NCI-H69 (cell line): ENCODE measurements at regions not wholly inside any gene's neighbourhood (a gene's known extent, or its start where the extent isn't known, plus 50 kb on each side); places are given as distances from the start of the nearest gene placed in this dataset.

Experiments used
- DNase-seq: peaks from one replicate; lab custom pipeline; 2025; lab: John Stamatoyannopoulos, UW

DNA sequence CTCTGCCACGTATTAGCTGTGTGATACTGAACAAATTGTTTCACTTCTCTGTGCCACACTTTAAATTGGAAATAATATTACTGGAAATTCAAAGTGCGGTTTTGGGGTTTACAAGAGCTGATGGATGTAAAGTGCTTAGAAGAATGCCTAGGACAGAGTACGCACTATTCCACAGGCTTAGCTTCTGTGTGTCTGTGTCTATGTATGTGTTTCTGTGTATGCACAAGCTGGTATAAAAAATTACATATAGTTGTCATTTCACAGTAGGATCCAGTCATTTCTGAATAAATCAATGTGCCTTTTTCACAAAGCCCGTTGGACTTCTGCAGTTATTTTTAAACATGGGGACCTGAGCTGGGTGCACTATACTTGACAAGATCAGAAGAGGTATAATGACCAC, 370.4 kb downstream of the TUSC7 start:
- no peak for DNase-seq

DNA sequence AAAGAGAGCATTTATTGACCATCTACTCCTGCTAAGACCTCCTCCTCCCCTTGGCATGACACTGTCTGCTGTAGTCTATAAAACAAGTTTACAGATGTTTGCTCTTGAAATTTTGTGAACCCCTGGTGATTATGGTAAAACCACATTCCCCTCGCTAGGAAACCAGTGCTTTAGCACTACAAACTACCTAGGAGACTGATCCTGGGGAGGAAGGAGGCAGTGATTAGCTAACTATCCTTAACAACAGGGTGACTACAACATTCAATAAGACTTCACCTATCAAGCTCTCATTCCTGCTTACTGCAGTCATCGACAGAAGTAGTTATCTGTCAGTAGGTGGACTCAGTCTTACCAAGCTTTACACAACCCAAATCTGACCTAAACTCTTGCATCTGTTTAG, 371.3 kb downstream of the TUSC7 start:
- no peak for DNase-seq

DNA sequence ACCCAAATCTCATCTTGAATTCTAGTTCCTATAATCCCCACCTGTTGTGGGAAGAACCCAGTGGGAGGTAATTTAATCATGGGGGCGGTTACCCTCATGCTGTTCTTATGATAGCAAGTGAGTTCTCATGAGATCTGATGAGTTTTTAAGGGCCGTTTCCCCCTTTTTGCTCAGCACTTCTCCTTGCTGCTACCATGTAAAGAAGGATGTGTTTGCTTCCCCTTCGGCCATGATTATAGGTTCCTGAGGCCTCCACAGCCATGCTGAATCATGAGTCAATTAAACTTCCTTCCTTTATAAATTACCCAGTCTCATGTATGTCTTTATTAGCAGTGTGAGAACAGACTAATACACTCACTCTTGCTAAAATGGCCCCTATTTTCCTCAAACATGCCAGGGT, 374.7 kb downstream of the TUSC7 start:
- no peak for DNase-seq

DNA sequence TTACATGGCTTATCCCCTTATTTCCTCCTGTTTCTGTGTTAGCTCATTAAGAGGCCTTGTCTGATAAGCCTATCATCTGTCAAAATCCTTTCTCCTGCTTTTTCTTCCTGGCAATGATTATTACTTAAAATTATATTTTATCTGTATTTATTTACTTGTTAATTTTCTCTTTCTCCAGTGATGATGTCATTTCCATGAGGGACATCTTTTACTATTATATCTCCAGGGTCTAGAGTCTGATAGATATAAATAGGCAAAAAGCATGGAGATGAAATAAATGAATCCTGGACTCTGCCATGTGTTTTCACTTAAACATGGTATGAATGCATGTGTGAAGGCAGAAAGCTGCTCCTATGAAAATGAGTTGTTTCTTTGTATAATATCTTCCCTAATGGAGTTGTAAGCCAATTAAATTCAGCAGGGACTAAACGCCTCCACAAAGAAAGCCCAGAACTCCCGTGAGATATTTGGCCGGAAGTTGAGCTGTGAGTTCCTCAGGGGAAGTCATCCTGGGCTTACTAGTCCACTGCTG, 375.2 kb downstream of the TUSC7 start:
- no peak for DNase-seq

DNA sequence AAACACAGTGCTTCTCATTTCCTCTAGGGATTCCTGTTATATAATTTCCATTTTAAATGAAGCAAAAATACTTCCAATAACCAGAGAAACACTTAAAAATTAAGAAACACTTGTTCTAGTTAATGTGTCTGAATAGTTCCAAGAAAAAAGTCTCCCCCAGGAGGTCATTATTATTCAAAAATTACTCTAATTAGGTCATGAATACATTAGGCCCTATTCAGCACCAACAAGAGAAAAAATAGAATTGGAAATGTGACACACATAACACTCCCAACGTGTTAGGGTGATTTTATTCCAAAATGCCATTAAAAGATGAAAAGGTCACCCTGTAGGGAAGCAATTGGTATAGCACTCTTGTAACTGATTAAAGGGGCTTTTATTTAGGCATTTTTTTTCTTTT, 382.1 kb downstream of the TUSC7 start:
- DNase-seq: no peak

DNA sequence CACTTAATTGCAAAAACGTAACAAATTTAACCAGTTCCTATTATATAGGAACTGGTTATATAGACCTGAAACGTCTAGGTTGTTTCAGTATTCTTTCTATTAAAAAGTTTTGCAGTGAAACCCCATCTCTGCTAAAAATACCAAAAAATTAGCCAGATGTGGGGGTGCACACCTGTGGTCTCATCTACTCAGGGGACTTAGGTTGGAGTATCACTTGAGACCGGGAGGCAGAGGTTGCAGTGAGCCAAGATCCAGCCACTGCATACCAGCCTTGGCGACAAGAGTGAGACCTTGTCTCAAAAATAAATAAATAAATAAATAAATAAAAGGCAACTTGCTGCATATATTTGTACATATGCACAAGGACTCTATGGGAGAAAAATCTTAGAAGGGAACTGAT, 387.0 kb downstream of the TUSC7 start:
- no peak for DNase-seq

DNA sequence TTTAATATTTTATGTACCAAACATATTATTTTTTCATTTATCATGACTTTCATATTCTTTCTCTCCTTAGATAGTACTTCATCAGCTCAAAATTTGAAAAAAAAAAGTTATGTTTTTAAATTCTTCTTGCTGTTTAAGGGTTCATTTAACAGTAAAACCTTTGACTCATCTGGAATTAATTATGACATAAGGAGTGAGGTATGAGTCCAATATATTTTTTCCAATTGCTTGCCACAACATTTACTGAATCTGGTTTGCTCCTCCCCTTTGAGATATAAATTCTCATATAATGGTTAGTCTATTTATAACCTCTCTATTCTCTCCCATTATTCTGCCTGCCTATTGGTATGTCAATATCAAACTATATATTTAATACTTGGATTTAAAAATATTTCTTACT, 387.8 kb downstream of the TUSC7 start:
- no peak for DNase-seq

DNA sequence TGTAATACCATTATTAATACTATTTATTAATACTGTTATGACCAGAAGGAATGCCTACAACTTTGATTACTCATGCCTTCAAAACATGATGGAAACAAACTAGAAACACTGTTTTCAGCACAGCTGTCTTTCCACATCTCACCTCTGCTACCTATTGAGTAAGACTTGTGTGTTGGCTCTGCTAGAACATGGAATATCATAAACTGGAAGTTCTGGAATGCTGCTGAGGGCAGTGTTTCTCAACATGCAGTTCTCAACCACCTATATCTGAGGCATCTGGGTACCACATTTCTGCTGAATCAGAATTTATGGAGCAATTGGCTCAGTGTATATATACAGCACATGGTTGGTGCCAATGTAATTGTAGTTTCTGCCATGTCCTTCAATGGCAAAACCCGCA, 392.1 kb downstream of the TUSC7 start:
- DNase-seq: no peak

DNA sequence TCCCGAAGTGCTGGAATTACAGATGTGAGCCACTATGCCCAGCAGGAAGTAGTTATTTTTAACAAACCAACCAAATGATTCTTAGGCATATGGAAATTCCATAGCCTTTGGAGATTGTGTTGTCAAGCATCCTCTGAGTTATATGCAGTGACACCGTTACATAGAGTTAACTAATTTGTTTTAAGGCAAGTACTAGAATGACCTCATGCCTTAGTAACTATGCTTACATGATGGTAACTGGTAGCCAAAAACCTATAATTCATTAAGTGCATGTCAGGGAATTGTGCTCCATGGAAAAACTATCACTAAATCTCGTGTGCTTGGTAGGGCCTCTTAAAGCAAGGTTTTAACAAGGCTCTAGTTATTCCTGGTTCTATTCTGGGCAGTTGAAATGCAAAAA, 392.8 kb downstream of the TUSC7 start:
- DNase-seq: no peak

DNA sequence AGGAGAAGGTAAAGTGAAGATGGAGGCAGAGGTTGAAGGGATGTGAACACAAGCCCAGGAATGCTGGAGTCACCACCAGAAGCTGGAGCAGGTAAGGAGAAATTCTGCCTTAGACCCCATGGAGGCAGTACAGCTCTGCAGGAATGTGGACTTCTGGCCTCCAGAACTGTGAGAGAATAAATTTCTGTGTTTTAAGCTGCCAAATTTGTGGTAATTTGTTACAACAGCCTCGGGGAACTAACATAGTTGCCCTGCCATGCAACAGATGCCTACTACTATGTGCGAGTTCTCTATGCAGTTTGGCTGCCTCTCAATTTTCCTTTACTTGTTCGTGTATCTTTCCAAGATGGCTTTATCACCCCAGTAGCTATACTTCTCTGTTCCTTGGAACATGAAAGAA, 394.1 kb downstream of the TUSC7 start:
- no peak for DNase-seq

DNA sequence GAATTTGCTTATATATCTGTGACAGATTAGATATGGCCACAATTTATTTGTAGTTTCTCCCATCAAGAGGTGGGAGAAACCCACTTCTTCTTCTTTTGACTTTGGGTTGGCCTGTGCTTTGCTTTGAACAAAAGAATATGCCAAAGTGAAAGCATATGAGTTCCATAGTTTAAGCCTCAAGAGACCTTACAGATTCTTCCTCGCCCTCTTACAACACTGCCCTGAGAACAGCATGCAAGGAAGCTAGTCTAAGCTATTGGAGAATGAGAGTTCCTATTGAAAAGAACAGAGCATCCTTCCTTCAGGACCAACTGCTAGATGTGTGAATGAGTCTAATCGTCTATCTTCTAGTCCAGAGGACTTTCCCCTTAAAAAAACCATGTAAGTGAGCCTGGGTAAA, 394.8 kb downstream of the TUSC7 start:
- DNase-seq: no peak

DNA sequence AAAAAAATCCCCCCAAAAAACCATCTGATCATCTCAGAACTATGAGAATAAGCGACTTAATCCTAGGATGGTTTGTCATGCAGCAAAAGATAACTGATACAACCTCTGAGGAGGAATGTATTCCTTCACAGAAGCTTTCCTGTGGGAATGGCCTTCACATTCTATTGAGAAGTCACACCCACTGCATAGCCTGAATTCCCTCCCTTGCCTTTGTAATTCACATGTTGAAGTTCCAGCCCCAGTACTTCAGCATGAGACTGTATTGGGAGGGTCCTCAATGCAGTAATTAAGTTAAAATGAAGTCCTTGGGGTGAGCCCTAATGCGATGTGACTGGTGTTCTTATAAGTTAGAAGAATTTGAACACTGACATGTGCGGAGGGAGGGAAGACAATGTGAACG, 395.2 kb downstream of the TUSC7 start:
- DNase-seq: no peak

DNA sequence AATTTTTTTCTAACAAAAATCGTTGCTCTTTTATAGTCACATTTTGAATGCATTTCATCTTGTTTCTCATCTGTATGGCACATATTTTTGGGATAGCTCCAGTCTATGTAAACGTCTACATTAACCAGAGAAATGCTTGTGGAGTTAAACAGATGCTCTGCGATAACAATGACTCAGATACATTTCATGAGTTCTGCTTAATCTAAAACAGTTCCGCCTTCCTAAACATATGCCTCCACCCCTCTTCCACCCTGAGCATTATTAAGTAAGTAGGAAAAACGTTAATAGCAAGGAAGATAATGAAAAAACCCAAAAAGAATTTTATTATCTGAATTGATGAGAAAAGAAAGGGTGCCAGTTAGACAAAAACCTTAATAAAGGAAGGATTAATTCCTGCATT, 396.1 kb downstream of the TUSC7 start:
- no peak for DNase-seq

DNA sequence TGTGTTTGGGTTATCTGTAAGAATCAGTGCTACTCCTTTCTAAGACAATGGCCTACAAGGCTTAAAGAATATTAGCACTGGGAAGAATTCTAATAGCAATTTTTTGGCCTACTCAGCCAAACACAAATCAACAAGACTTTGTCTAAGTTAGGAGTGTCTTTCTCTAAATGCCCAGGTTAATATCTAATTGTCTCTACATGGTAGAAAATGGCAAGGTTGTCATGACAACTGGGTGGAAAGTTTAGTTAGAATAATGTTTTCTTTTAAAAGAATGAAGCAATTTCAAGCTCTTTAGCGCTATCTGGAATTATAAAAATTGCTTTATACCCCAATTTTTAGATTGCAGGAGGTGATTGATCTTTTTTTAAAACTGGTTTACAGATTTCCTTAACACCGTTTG, 396.8 kb downstream of the TUSC7 start:
- no peak for DNase-seq

DNA sequence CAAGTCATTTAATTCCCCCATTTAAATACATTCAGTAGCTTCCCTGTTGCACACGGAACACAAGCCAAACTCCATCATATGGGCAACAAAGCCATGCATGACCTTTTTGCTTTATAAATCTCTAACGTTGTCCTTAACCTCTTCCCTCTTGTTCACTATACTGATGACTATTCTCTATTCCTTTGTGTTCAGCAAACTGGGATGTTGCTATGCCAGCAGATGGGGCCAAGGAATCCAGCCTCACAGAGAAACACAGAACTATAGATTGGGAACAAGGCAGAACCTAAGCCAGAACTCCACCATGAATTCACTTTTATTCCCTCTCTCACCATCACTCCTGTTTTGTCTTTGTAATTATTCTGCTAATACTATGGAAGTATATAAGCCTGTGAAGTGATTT, 398.4 kb downstream of the TUSC7 start:
- no peak for DNase-seq

DNA sequence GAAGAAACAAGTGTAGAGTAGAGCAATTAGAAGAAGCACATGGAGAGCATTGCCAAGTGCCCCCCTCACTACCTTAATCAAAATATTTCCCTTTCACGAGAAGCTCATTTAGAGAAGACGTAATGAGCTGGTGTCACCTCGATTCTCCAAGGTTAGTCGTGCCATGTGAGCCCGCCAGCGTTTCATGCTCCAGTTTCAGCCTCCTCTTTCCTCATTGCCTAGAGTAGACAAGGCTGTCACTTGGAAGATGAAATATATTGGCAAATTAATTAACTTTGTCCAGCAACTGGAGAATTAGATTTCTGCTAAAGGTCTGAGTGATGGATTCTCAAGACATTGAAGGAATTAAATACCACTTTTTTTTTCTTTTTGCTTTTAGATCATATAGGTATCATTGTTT, 399.6 kb downstream of the TUSC7 start:
- DNase-seq: no peak

DNA sequence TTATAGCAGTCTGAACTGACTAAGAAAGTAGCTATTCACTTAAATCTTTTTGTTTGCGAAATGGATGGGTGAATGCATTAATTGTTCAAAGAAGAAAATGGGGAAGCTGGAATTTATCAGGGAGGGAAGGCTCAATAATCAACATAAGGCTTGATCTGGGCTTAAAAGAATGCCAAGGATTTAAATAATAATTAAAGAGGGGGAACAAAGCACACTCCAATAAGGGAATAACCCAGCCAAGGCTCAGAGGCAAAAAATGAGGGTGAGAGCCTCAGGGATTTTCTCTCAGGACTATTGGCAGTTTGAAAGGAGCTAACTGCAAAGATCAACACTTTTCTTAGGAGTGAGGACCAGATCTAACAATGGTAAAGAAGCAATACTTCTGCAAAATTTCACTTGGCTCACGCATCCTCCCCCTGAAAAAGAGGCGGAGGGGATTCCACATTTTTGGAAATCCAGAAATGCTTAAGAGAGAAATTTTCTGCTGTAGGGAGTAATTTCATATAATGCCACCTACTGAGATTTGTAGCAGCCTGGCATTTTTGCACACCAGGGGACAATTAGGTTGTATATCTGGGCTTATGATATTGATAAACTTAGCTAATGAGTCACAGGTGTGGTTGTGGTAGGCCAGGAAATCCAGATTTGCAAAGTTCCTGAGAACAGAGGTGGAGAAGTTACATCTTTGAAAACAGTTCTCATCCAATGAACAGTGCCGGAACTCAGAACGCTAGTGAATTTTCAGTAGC, 405.1 kb downstream of the TUSC7 start:
- no peak for DNase-seq

DNA sequence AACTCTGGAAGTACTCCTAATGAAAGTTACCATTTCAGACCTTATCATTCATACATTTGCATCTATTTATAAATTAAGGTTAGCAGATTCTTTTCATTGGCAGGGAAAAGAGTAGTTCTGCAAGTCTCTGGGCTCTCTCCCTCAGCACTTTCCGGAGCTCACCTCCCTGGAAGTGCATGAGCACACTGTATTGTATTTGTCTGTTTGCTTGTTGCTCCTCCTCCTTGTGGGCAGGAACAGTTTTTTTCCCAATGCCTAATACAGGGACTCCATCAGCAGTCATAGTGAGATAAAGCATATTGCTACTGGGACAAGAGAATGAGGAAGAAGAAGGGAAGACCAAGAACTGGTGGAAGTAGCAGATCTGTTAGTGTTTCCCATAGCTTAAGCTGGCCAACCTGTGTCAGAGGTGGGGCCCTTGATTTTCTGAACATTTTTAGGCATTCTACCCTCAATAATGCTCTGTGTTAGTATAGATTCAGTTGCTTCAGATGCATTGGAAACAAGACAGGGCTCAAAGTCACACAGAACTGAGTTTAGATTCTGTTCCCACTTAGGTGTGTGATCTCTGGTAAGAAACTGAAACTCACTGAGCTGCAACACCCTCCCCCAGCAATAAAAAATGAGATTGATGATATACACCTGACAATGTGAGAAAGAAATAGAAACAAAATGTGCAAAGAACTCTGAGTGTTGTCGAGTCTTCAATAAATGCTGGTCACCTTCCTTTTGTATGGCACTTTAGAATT, 407.8 kb downstream of the TUSC7 start:
- DNase-seq: no peak

DNA sequence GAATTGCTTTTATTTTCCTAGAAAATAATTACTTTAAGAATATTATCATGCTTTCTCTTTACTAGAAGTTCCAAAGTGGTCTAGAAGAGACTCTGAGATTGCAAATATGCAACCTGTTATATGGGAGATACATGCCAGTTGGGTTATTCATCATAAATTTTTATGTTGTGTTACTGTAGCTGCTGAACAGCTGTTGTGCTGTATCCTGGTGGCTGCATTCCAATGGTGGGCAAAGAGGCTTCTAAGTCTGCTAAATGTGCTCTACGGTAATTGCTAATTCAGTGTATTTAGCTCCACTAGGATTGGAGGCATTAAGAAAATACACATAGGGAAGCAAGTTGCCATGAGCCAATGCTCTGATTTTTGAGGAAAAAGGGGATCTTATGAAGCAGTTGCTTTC, 409.0 kb downstream of the TUSC7 start:
- no peak for DNase-seq

DNA sequence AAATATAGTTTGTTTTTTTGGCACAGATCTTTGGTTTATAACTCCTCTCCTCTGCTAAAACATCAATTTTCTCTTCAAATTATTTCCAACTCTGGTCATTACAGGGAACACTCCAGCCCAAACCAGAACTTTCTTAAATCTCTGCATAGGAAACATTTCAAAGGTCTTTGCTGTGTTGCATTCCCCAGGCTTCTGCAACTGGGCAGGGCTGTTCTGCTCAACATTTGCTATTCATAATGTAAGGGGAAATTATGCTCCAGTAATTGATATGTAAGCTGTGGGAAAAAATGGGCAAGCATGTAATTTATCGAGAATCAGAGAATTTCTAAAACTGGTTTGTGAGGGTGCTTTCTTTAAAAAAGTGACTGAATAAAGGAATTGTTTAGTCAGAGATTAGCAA, 410.4 kb downstream of the TUSC7 start:
- no peak for DNase-seq

DNA sequence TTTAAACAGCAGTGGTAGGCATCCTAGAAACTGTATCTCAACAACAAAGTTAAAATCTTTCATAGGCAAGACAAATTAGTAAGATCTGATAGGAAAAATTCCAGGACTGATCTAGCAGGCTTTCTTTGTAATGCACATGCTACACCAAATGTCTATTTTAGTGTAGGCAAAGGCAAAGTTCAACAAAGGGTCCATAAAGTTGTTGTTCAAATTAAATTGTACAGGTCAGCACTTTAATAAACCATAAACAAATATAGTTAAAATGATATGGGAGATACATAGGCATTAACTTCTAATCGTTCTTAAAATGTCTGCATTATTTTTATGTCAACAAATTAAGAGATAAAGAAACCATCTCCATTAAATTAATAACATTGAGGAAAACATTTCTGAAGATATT, 413.0 kb downstream of the TUSC7 start:
- DNase-seq: no peak

DNA sequence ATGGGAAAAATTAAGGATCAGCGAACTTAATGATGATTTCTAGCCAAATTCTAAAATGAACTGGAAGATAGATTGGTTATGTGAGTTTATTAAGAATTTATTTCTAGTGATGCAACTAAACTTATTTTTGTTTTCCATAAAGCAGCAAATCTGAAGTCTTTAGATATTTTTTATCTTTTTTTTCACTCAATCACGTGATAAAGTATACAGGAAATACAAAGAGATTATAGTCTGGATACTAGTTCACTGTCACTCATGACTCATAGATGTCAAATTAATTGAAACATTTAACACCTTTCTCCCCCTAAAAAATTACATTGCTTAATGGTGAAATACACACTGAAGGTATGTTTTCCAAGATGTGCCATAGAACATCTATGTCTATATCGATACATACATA, 416.9 kb downstream of the TUSC7 start:
- no peak for DNase-seq

DNA sequence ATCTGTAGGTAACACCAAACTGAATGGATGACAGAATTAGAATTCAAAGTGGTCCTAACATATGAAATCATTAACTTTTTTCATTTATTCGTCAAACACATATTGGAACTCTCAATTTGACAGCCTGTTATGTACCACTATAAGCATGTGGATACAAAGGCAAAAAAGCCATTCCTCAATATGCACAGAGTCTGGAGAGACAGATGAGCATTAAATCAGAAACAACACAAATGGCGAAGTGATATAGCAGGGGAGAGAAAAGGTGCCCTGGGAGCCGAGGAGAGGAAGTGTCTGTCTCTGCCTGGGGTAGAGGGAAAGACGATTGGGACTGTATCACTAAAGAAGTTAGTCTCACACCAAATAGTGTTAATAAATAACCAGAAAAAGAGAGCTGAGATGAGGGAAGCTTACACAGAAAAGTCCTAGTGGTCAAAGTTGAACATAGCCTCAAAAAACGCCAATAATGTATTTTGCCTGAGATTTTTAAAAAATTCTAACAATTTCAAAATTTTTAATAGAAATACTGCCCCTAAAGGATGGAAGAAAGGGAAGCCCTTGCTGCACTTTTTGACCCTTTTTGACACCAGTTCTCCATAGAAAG, 417.5 kb downstream of the TUSC7 start:
- DNase-seq: no peak
